NCI-H1694 treated with DMSO at 0.1 percent for 48 hours (cell line): ENCODE measurements at regions not wholly inside any gene's neighbourhood (a gene's known extent, or its start where the extent isn't known, plus 50 kb on each side); places are given as distances from the start of the nearest gene placed in this dataset.

ENCODE experiments used
- DNase-seq: peaks from one replicate; lab custom pipeline; 2025; lab: John Stamatoyannopoulos, UW

- no peak for DNase-seq
These were observed 104.6 kb upstream of the HSD17B12 start for GRCh38 chr11:43575913-43576310.

DNA sequence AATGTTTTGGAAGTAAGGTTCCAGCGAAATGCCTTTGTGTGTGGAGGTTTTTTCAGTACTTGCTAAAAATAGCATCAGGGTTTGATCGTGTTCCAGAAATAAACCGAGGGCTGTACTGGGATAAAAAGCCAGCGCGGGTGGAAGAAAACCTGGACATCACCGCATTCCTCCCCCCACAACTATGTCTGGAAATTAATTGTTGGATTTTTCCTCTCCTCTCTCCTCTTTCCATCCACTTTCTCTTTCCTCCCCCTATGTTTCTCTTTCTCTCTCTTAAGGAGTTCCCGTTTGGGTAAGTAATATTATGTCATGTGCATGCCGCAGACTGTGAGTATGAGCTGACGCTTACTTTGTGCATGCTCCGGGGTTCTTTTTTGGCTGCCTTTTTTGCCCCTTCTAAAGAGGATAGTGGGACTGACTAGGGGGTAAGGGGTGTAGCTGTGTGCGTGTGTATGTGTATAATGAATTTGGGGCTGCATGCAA, 104.2 kb upstream of the HSD17B12 start:
- no peak for DNase-seq

- DNase-seq = no peak
These were observed 103.6 kb upstream of the HSD17B12 start for GRCh38 chr11:43576803-43577521.

- no peak for DNase-seq
These were observed 102.8 kb upstream of the HSD17B12 start for GRCh38 chr11:43577566-43578264.

DNA sequence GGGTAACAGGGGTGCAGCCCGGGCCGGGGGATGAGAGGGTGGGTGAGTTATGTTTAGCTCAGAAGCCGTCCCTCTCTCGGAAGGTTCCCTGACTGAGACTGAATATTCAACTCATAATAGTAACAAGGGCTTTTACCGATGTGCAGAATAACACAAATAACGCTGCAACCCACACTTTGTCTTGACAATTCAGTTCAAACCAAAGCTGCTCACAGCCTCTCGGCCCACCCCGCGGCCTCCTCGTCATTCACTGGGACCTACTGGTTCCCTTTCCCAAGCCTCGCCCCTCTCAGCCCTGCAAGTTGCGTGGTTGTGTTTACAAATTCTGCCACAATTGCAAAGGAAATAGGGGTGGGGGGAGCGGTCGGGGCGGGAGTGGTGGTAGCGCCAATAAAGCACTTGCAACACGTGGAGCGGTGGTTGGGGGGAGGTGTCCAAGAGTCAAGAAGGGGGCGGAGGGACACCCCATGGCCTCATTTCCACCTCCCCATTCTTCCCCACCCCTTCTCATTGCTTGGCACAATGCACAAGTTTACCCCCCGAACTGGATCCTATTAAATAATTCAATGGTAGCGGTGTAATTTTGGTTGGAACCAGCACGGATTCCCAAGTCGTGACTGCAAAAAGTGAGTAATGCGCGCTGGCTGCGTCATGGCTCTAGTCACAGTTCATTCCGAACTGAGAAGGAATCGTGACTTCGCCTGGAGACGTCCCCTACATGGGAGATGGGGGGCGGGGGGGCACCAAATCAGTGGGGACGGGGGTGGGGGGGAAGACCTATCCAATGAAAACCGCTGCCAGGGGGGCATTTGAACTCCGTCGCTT, 102.0 kb upstream of the HSD17B12 start:
- no peak for DNase-seq

- no peak for DNase-seq
These were observed 101.2 kb upstream of the HSD17B12 start for GRCh38 chr11:43579171-43579918.

DNA sequence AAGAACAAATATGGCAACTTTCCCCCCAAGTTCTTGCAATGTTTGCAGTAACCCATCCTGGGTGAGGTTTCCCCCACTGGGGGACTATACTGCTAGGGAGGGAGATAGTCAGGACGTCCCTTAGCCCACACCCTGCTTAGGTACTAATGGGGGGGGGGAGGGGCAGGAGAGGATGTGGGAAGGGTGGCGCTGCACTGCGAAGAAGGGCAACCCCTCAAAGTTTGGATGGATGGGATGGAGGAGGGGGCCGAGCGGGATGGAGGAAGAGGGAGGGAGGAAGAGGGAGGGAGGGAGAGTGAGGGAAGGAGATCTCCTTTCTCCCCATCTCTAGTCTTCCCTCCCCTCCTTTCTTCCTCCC, 100.6 kb upstream of the HSD17B12 start:
- DNase-seq = no peak

GRCh38 chr11:43580735-43581369, 99.7 kb upstream of the HSD17B12 start:
- no peak for DNase-seq

DNA sequence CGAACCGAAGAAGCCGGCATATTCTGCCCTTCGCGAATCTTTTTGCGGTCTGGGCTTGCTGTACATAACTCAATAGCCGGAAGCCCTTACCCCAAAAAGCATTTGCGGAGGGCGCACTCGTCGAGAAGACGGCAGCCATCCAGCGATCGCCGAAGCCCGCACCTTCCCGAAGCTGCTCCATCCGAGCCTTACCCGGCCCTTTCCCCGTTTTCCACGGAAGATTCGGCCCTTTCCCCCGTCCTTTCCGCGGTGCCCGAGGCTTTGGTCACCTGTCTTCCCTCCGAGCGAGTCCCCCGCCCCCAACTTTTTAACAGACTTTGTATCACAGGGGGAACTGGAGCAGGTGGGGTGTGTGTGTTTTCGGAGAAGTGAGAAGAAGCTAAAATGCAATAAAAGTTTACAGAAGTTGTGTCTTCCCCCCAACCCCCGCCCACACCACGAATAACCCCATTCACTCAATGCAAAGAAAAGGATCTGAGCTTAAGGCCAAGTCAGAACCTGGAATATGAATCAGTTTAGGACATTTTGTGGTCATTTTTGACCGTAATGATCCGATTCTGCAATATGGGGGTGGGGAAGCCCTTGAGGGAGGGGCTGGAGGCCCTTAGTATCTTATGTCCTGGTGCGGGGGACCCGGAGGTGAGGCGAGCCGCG, 99.0 kb upstream of the HSD17B12 start:
- no peak for DNase-seq

DNA sequence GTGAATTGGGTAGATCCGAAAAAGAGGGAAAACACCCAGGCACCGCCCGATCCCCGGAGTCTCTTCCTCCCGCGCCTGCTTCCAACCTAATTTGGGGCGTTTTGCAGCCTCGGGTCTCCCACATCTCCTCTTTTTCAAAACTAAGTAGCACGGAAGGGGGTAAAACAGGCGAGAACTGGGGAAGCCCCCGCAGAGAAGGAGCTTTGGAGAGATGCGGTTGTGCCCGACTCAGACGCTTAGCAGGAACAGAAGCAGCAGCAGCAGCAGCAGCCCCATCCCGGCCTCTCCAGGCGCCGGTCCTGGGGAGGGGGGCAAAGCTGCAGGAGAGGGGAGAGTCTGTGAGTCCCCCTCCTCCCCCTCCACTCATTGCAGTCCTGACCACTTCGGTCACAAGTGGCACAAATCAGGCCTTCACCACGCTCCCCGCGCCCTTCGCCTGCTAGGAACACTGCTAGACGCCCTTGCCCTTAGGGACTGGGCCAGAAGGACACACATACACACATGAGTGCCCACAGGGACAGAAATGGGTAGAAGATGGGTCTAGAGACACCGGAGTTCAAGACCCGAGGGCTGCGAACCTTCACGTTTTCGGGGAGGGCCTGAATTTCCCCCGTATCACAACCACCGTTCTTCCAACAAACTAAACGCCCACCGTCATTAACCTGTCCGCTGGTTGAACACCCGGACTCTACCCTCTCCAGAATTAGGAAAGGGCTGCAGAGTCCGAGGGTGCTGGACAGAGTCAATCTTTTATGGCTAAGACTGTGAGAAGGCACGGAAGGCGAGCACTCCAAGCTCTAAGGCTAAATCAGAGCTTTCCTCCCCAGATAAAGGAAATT, 98.3 kb upstream of the HSD17B12 start:
- no peak for DNase-seq

DNA sequence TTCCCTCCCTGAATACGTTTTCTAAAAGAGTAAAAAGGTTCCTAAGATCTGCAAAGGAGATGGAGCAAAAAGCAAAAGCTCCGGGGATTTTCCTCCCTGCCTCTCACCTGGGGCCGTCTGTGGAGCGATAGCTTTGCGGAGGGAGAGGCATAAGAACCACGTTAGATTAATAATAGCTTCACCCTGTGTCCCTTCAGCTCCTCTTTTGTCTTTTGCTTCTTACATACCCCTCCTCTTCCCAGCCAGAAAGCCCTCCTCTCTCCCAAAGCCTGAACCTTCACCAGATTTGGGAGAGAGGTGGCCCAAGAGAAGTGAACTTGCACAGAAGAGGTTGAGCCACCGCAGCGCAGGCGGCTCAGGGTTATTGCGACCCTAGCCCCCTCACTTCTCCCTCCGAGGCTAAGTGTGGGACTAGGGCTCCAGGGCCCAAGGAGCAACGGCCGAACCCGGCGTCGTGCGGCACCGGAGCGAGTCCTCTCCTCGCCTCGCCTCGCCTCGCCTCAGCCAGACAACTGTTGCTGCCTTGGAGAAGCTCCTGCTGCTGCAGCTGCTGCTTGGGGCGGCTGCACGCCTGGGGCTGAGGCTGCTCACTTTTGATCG, 97.6 kb upstream of the HSD17B12 start:
- no peak for DNase-seq

GRCh38 chr11:43583548-43583947, 97.0 kb upstream of the HSD17B12 start:
- DNase-seq = no peak

DNA sequence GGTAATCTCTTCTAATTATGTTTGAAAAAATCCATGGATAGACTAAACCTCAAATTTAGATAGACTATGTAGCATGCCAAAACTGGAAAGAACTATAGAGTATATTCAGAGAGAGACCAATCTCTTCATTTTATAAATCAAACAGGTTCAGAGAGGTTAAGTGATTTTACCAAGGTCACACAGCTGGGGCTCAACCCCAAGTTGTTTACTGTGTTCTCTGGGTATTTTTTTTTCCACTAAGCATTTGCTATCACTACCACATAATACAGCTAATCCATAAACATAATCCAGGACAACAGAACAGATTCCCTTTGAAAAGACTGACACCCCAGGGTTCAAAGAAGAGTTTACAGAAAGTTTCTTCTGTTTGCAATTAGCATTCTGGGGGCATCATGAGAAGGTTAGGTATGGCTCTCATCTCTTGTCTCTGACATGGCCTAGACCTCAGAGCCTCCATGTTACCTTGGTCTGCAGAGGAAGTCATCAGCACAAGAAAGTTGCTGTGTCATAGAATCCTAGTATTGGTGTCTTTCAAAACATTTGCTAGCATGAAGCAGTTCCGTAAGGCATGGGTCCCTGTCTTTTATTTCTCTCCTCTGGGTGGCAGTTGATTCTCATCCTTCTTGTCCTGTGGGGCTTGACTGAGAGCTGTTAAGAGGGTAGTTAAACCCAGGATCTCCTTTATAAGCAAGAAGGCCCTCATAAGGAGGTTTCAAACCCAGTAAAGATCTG, 94.5 kb upstream of the HSD17B12 start:
- DNase-seq = no peak

DNA sequence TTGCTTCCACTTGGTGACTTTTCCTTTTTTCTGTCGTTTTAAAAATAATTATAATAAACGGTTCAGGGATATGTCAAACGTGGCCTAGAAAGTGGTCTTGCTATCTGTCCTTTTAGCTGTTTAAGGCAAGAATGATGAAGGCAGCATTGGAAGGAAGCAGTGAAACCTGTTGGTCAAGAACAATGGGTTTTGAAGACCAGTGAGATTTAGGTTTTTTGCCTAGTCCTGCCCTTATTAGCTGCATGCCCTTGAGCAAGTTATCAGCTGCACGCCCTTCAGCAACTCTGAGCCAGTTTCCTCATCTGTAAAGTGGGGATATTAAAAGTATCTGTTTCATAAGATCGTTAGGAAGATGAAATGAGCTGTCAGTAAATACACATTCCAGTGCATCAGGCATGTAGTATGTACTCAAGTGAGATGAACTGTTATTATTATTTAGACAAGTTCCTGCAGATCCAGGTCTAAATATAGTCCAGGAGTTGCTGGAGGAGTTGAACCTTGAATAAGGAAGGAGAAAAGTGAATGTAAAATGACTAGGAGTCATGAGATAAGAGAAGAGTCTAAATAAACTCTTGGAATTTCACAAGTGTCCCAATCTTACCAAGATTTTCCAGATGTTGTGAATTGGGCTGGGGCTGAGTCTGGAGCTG, 90.8 kb upstream of the HSD17B12 start:
- no peak for DNase-seq

- DNase-seq = no peak
These were observed 79.0 kb upstream of the HSD17B12 start for GRCh38 chr11:43601511-43601910.

- no peak for DNase-seq
These were observed 77.9 kb upstream of the HSD17B12 start for GRCh38 chr11:43602670-43603069.

DNA sequence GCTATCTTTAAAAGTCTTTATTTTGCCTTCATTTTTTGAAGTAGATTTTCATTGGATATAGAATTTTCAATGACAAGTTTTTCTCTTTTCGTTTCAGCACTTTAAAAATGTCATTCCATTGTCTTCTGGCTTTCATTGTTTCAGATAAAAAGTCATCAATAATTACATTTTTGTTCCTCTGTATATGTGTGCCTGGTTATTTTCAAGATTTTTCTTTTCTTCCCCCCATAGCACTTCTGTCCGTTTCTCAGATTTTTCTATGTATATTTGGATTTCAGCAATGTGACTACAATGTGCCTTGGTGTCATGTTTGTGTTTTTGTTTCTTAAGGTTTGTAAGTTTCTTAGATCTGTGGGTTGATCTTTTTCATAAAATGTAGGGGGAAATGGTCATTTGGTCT, 66.3 kb upstream of the HSD17B12 start:
- DNase-seq = no peak

- DNase-seq = no peak
These were observed 60.6 kb upstream of the HSD17B12 start for GRCh38 chr11:43619863-43620505.
